Mammary epithelial cell (primary cell): ENCODE measurements at regions not wholly inside any gene's neighbourhood (a gene's known extent, or its start where the extent isn't known, plus 50 kb on each side); places are given as distances from the start of the nearest gene placed in this dataset.

Source experiments
- CTCF ChIP-seq, 2 donors: IDR thresholded peaks in 1 of 2; conservative IDR thresholded peaks in 1 of 2; 2 replicates each; pipeline ENCODE4 v1.5.1; 2011 to 2012; ENCODE audit warnings: inconsistent platforms in 2 of 2, low read length in 2 of 2, mild to moderate bottlenecking in 2 of 2, control low read depth in 1 of 2, low read depth in 1 of 2; ENCODE audit not compliant: insufficient read depth in 1 of 2; ENCODE audit errors: extremely low read depth in 1 of 2
- EZH2 ChIP-seq: IDR thresholded peaks from 2 replicates; pipeline ENCODE4 v1.6.1; 2012; ENCODE audit warnings: low read length, inconsistent platforms, borderline replicate concordance

GRCh38 chr6:73901986-73902385 is 206.0 kb downstream of the CD109 start:
- TF ChIP-seq CTCF (conservative IDR thresholded peaks at IDR 0.05 in 1 of 2, IDR thresholded peaks at IDR 0.05 in 1 of 2; ENCODE audit: extremely low read depth in 1 of 2, insufficient read depth in 1 of 2, low read depth in 1 of 2, low read length in 2 of 2) (no peak), EZH2 (no peak)
